OCI-LY1 (cell line): ENCODE measurements at regions not wholly inside any gene's neighbourhood (a gene's known extent, or its start where the extent isn't known, plus 50 kb on each side); places are given as distances from the start of the nearest gene placed in this dataset.

Experiments used
- CTCF ChIP-seq: fragments of 200-600 bp; sonication (generic), shearing (Covaris generic); IDR thresholded peaks from 2 replicates; pipeline ENCODE4 v1.5.1; 2017; ENCODE audit warnings: mild to moderate bottlenecking, antibody characterized with exemption, low read length, moderate library complexity, mixed read lengths
- EZH2 ChIP-seq: fragments of 200-600 bp; sonication (generic), shearing (Covaris generic); IDR thresholded peaks from 2 replicates; pipeline ENCODE4 v1.8.0; 2017; ENCODE audit warnings: borderline replicate concordance, mixed run types, mild to moderate bottlenecking, antibody characterized with exemption, low read length, moderate library complexity, mixed read lengths

DNA sequence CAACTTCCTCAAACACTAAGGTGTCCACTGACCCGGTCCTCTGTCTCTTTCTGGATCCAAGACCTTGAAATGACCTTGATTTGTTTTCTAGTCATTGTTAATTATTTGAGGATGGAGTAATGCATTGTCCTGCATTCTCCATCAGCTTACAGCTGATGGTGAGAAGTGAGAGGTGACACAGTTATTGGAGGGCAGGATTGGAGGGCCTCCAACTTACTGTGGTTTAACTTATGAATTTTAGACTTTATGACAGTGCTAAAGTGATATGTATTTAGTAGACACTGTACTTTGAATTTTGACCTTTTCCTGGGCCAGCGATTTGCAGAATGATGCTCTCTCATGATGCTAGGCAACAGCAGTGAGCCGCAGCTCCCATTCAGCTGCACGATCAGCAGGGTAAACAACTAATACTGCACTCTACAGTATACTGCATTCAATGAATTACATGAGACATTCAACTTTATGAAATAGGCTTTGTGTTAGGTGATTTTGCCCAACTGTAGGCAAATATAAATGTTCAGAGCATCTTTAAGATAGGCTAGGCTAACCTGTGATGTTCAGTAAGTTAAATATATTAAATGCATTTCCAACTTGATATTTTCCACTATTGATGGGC, 200.0 kb upstream of the MEX3C start:
- TF ChIP-seq CTCF (no peak), EZH2 (no peak)
